H1 (cell line): ENCODE measurements at regions not wholly inside any gene's neighbourhood (a gene's known extent, or its start where the extent isn't known, plus 50 kb on each side); places are given as distances from the start of the nearest gene placed in this dataset.

Experiments
- CTCF ChIA-PET: fragments of 300-600 bp; sonication (Branson Sonifier 250); formaldehyde crosslinking; loops from one replicate; lab custom pipeline; 2021; ENCODE audit not compliant: partially characterized antibody; lab: Charles Lee
- POLR2A ChIA-PET: fragments of 300-600 bp; sonication (Branson Sonifier 250); formaldehyde crosslinking; loops from one replicate; lab custom pipeline; 2021; ENCODE audit warnings: inconsistent platforms; ENCODE audit not compliant: partially characterized antibody; lab: Charles Lee
- DNase-seq, 2 experiments: peaks; one replicate each; pipeline versions ENCODE4 v3.0.0 to v3.0.0-alpha.2; 2010 to 2022; ENCODE audit warnings: low spot score in 2 of 2, low read depth in 1 of 2, mixed read lengths in 1 of 2
- FAIRE-seq: peaks from 2 replicates; lab custom pipeline; 2011; peaks lifted over from hg19 to GRCh38; lab: Jason Lieb, UNC
- H2AFZ ChIP-seq: 2 replicates; pipeline ENCODE4 v1.8.1; 2012; ENCODE audit warnings: low read length, inconsistent platforms
- H2AK5ac ChIP-seq: 2 replicates; pipeline ENCODE4 v1.6.1; 2013; ENCODE audit warnings: low read depth, low read length
- H2BK120ac ChIP-seq: replicated peaks from 2 replicates; pipeline ENCODE3; 2013; ENCODE audit warnings: low read depth, low read length, inconsistent platforms
- H2BK12ac ChIP-seq: 2 replicates; pipeline ENCODE4 v1.6.1; 2013; ENCODE audit warnings: low read depth, low read length
- H2BK15ac ChIP-seq: 2 replicates; pipeline ENCODE4 v1.6.1; 2013; ENCODE audit warnings: low read length
- H2BK20ac ChIP-seq: 2 replicates; pipeline ENCODE4 v1.6.1; 2013; ENCODE audit warnings: low read length
- H2BK5ac ChIP-seq: 2 replicates; pipeline ENCODE4 v1.6.1; 2013; ENCODE audit warnings: low read depth, low read length
- H3K14ac ChIP-seq: 2 replicates; pipeline ENCODE4 v1.6.1; 2013; ENCODE audit warnings: inconsistent platforms; ENCODE audit not compliant: insufficient read length
- H3K18ac ChIP-seq: 2 replicates; pipeline ENCODE4 v1.6.1; 2013; ENCODE audit warnings: low read length; ENCODE audit errors: extremely low read depth
- H3K23ac ChIP-seq: 2 replicates; pipeline ENCODE4 v1.6.1; 2013; ENCODE audit warnings: inconsistent platforms; ENCODE audit not compliant: insufficient read length
- H3K23me2 ChIP-seq: 2 replicates; pipeline ENCODE4 v1.6.1; 2013; ENCODE audit warnings: low read depth, low read length
- H3K27ac ChIP-seq: 2 replicates; pipeline ENCODE4 v1.6.1; 2011; ENCODE audit warnings: low read depth, low read length, inconsistent platforms
- H3K27me3 ChIP-seq, 4 experiments: replicated peaks in 1 of 4; 1 replicate in 1 of 4; 2 replicates in 3 of 4; pipeline versions ENCODE4 v1.6.1 to v1.8.1; 2011 to 2013; ENCODE audit warnings: low read length in 3 of 4, mild to moderate bottlenecking in 3 of 4, inconsistent platforms in 2 of 4, mixed read lengths in 2 of 4, moderate library complexity in 1 of 4; ENCODE audit not compliant: control insufficient read depth in 3 of 4, insufficient read depth in 3 of 4; ENCODE audit errors: extremely low read depth in 1 of 4
- H3K36me3 ChIP-seq, 4 experiments: 2 replicates each; pipeline versions ENCODE4 v1.6.1 to v1.8.1; 2011 to 2013; ENCODE audit warnings: mild to moderate bottlenecking in 4 of 4, low read length in 3 of 4, moderate library complexity in 2 of 4, control low read depth in 1 of 4, inconsistent platforms in 1 of 4; ENCODE audit not compliant: insufficient read depth in 4 of 4, control insufficient read depth in 2 of 4
- H3K4ac ChIP-seq: replicated peaks from 2 replicates; pipeline ENCODE3; 2013; ENCODE audit warnings: low read length, low read depth, mixed read lengths, inconsistent platforms; ENCODE audit not compliant: insufficient read length
- H3K4me1 ChIP-seq, 4 experiments: replicated peaks in 1 of 4; 1 replicate in 1 of 4; 2 replicates in 3 of 4; pipeline versions ENCODE4 v1.6.1 to v1.8.1; 2011 to 2013; ENCODE audit warnings: low read length in 3 of 4, inconsistent platforms in 2 of 4, mixed read lengths in 1 of 4; ENCODE audit not compliant: insufficient read depth in 4 of 4, control insufficient read depth in 3 of 4
- H3K4me2 ChIP-seq, 2 experiments: 2 replicates each; pipeline versions ENCODE4 v1.6.1 to v1.8.1; 2011 to 2013; ENCODE audit warnings: low read depth in 2 of 2, low read length in 2 of 2, control low read depth in 1 of 2, inconsistent platforms in 1 of 2, mild to moderate bottlenecking in 1 of 2; ENCODE audit not compliant: insufficient read depth in 1 of 2
- H3K4me3 ChIP-seq, 4 experiments: fragments of 200-600, 300-600 bp in 1 of 4; sonication (generic), shearing (Covaris generic), sonication (Bioruptor Twin) in 1 of 4; 2 replicates each; pipeline versions ENCODE4 v1.5.1 to v1.8.1; 2011 to 2016; ENCODE audit warnings: low read length in 4 of 4, low read depth in 3 of 4, control low read depth in 2 of 4, inconsistent platforms in 2 of 4, mild to moderate bottlenecking in 2 of 4, mixed read lengths in 1 of 4, moderate library complexity in 1 of 4; ENCODE audit not compliant: insufficient read depth in 2 of 4; ENCODE audit errors: extremely low read depth in 1 of 4
- H3K56ac ChIP-seq: replicated peaks from 2 replicates; pipeline ENCODE3; 2013; ENCODE audit warnings: low read depth, mild to moderate bottlenecking, mixed read lengths, low read length, inconsistent platforms; ENCODE audit not compliant: insufficient read length
- H3K79me1 ChIP-seq: 2 replicates; pipeline ENCODE4 v1.6.1; 2013; ENCODE audit warnings: low read depth, low read length, control low read depth
- H3K79me2 ChIP-seq, 2 experiments: 2 replicates each; pipeline versions ENCODE4 v1.6.1 to v1.8.1; 2012 to 2013; ENCODE audit warnings: low read length in 2 of 2, mild to moderate bottlenecking in 2 of 2, inconsistent platforms in 1 of 2; ENCODE audit not compliant: insufficient read depth in 2 of 2, control insufficient read depth in 1 of 2
- H3K9ac ChIP-seq, 4 experiments: replicated peaks in 1 of 4; 1 replicate in 1 of 4; 2 replicates in 3 of 4; pipeline versions ENCODE4 v1.6.1 to v1.8.1; 2011 to 2013; ENCODE audit warnings: low read depth in 3 of 4, low read length in 3 of 4, control low read depth in 2 of 4, mild to moderate bottlenecking in 2 of 4, moderate library complexity in 2 of 4, inconsistent platforms in 1 of 4; ENCODE audit errors: extremely low read depth in 1 of 4
- H3K9me3 ChIP-seq, 2 experiments: 2 replicates each; pipeline versions ENCODE4 v1.6.1 to v1.8.1; 2012 to 2013; ENCODE audit warnings: mild to moderate bottlenecking in 2 of 2, moderate library complexity in 2 of 2, control low read depth in 1 of 2, inconsistent platforms in 1 of 2, low read depth in 1 of 2, low read length in 1 of 2, mixed read lengths in 1 of 2; ENCODE audit not compliant: insufficient read depth in 2 of 2
- H4K20me1 ChIP-seq, 2 experiments: replicated peaks in 1 of 2; 2 replicates each; pipeline versions ENCODE3 to v1.8.1; 2011 to 2013; ENCODE audit warnings: inconsistent platforms in 2 of 2, low read length in 2 of 2, mild to moderate bottlenecking in 1 of 2; ENCODE audit not compliant: insufficient read depth in 2 of 2, control insufficient read depth in 1 of 2
- H4K5ac ChIP-seq: 2 replicates; pipeline ENCODE4 v1.6.1; 2013; ENCODE audit warnings: low read length, low read depth, mixed read lengths, inconsistent platforms; ENCODE audit not compliant: insufficient read length
- H4K8ac ChIP-seq: 2 replicates; pipeline ENCODE4 v1.8.0; 2013; ENCODE audit warnings: mild to moderate bottlenecking, moderate library complexity, low read length, inconsistent platforms; ENCODE audit not compliant: insufficient read depth; ENCODE audit errors: extremely low read depth
- H4K91ac ChIP-seq: replicated peaks from 2 replicates; pipeline ENCODE3; 2013; ENCODE audit warnings: low read length, mixed read lengths, inconsistent platforms; ENCODE audit not compliant: insufficient read length
- BRCA1 ChIP-seq: IDR thresholded peaks from 2 replicates; pipeline ENCODE4 v1.6.1; 2012; ENCODE audit warnings: low read depth, low read length, improper control_type of control experiment
- CEBPB ChIP-seq: IDR thresholded peaks from 2 replicates; pipeline ENCODE4 v1.6.1; 2012; ENCODE audit warnings: low read depth, low read length
- EGR1 ChIP-seq: IDR thresholded peaks from 2 replicates; pipeline ENCODE4 v1.6.1; 2011; ENCODE audit warnings: low read depth, low read length, borderline replicate concordance
- KDM4A ChIP-seq: IDR thresholded peaks from one replicate; pipeline ENCODE4 v1.7.1; 2012; ENCODE audit warnings: low read depth, mild to moderate bottlenecking, moderate library complexity, low read length, inconsistent platforms; ENCODE audit not compliant: severe bottlenecking
- NANOG ChIP-seq: IDR thresholded peaks from 2 replicates; pipeline ENCODE4 v1.6.1; 2011; ENCODE audit warnings: low read length, low read depth, mild to moderate bottlenecking, inconsistent platforms; ENCODE audit not compliant: insufficient read depth, poor library complexity, severe bottlenecking
- RBBP5 ChIP-seq: IDR thresholded peaks from 2 replicates; pipeline ENCODE4 v1.7.1; 2012; ENCODE audit warnings: low read depth, mild to moderate bottlenecking, inconsistent platforms, low read length, moderate library complexity, borderline replicate concordance
- RNF2 ChIP-seq: fragments of 200-900, 300-1000 bp; sonication (generic); IDR thresholded peaks from 2 replicates; pipeline ENCODE4 v1.7.1; 2016; ENCODE audit warnings: borderline replicate concordance, low read depth, mild to moderate bottlenecking, antibody characterized with exemption, low read length; ENCODE audit not compliant: poor library complexity, severe bottlenecking; ENCODE audit errors: missing control alignments
- SIX5 ChIP-seq: IDR thresholded peaks from 2 replicates; pipeline ENCODE4 v1.6.1; 2011; ENCODE audit warnings: mild to moderate bottlenecking, low read depth, low read length
- SP1 ChIP-seq: IDR thresholded peaks from 2 replicates; pipeline ENCODE4 v1.6.1; 2011; ENCODE audit warnings: low read depth, low read length
- WGBS, 2 experiments: shearing (Covaris generic) in 1 of 2; methylation state at CpG; one replicate each; pipeline versions ENCODE4 v1.1.6 to v1.1.7; 2013 to 2015; ENCODE audit warnings: low lambda C conversion rate in 2 of 2, mixed read lengths in 2 of 2, inconsistent platforms in 1 of 2, low coverage in 1 of 2, missing lambda C conversion rate in 1 of 2; ENCODE audit not compliant: insufficient replicate concordance in 2 of 2, insufficient coverage in 1 of 2, insufficient read length in 1 of 2; ENCODE audit errors: extremely low coverage in 1 of 2, missing lambda C conversion rate in 1 of 2; 5-methylcytosine and 5-hydroxymethylcytosine counted together
- TF ChIP-seq, protein P1 (sequence below): IDR thresholded peaks from 2 replicates; pipeline ENCODE4 v1.6.1; 2012; ENCODE audit warnings: inconsistent platforms

DNA sequence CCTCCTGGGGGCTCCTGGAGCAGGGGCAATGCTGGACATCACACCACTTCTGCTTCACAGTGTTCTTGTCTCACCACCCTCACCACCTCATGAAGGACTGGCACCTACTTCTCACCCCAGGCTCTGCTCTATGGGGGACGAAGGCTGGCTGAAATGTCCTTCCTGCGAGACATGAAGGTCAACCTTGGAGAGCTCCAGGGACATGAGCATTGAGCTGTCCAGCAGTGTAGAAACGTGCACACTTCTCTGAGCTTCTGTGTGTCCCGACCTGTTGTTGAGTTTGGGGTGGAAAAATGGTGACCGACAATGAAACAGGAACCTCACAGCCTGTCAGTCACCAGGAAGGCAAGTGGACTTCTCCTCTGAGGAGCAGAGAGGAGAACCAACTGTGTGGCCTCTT is 68.6 kb upstream of the ADAMTS16 start:
- Histone ChIP-seq H2BK12ac (peak overlapping the region; percentile 68; the same call in 1 of the 2 replicates), H3K79me2 (no peaks in the 10 kb centered on the region), H3K79me1 (no peaks in the 10 kb centered on the region), H4K8ac (no peak overlapping the region), H3K4me2 (no peak overlapping the region), H3K36me3 (no peaks in the 10 kb centered on the region), H3K18ac (peak overlapping the region; percentile 11; the same call in 1 of the 2 replicates), H2BK15ac (no peak overlapping the region), H3K4me3 (no peak overlapping the region), H3K23me2 (no peaks in the 10 kb centered on the region; the same call in 1 of the 2 replicates), H2AK5ac (peak overlapping the region; percentile 32), H2BK120ac (no peak overlapping the region), H3K9me3 (0 out of 4 replicates have a peak, but pooled peaks cover 0 to 3% of the 10 kb centered on the region in 2 experiments), H3K23ac (no peak overlapping the region), H4K5ac (no peak overlapping the region), H2BK5ac (no peak overlapping the region), H4K91ac (peak overlapping the region; percentile 8), H2BK20ac (peak overlapping the region; percentile 87), H3K56ac (no peak overlapping the region), H3K9ac (no peak overlapping the region), H3K4me1 (peaks cover 0 to 4% (median 0%) of the 10 kb centered on the region in 4 experiments; a peak in 1 of 7 replicates), H3K27me3 (no peaks in the 10 kb centered on the region), H3K27ac (no peak overlapping the region), H2AFZ (no peak overlapping the region), H3K4ac (peak overlapping the region; percentile 48), H4K20me1 (no peaks in the 10 kb centered on the region), H3K14ac (no peak overlapping the region)
- FAIRE-seq, result no peak
- no peak for DNase-seq
- CTCF ChIA-PET, result interaction anchor here (1.2 to 1.6 kb wide), 3 partner anchors 35 to 222 kb away, joined by 3 to 5 read pairs (median 4); no protein-coding TSS in a partner anchor
- WGBS, 2 experiments, result 92% methylated on average over 5 of the region's 5 CpGs; no CpG with 5 or more reads in 1 of the 2 experiments
- POLR2A ChIA-PET, result no interaction called here
- TF ChIP-seq RBBP5 (no peak), KDM4A (no peak), EGR1 (no peak), CEBPB (no peak), SP1 (no peak), BRCA1 (no peak), RNF2 (no peak), SIX5 (no peak), NANOG (no peak)
- TF ChIP-seq, protein P1, sequence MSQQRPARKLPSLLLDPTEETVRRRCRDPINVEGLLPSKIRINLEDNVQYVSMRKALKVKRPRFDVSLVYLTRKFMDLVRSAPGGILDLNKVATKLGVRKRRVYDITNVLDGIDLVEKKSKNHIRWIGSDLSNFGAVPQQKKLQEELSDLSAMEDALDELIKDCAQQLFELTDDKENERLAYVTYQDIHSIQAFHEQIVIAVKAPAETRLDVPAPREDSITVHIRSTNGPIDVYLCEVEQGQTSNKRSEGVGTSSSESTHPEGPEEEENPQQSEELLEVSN, result no peak
